SJCRH30 (cell line): ENCODE measurements at regions not wholly inside any gene's neighbourhood (a gene's known extent, or its start where the extent isn't known, plus 50 kb on each side); places are given as distances from the start of the nearest gene placed in this dataset.
"Not testable (repeated sequence)": the region's sequence is repeated elsewhere in the genome, so short reads cannot be mapped to it uniquely, and the experiment has no call there.

Source experiments
- DNase-seq, 2 experiments: peaks; one replicate each; pipeline ENCODE4 v3.0.0-alpha.2; 2015 to 2020
- H3K27ac ChIP-seq: fragments of 250-450 bp; sonication (Bioruptor Pico); 2 replicates; pipeline ENCODE4 v1.5.1; 2020; ENCODE audit warnings: mild to moderate bottlenecking, moderate library complexity
- H3K27me3 ChIP-seq: fragments of 250-450 bp; sonication (Bioruptor Pico); 2 replicates; pipeline ENCODE4 v1.5.1; 2020; ENCODE audit warnings: mild to moderate bottlenecking, moderate library complexity
- H3K36me3 ChIP-seq: fragments of 250-450 bp; sonication (Bioruptor Pico); 2 replicates; pipeline ENCODE4 v1.5.1; 2020; ENCODE audit warnings: mild to moderate bottlenecking, moderate library complexity
- H3K4me1 ChIP-seq: fragments of 250-450 bp; sonication (Bioruptor Pico); 2 replicates; pipeline ENCODE4 v1.5.1; 2020; ENCODE audit warnings: mild to moderate bottlenecking, moderate library complexity
- H3K4me3 ChIP-seq: fragments of 250-450 bp; sonication (Bioruptor Pico); 2 replicates; pipeline ENCODE4 v1.5.1; 2020; ENCODE audit warnings: mild to moderate bottlenecking, moderate library complexity
- H3K9me3 ChIP-seq: fragments of 250-450 bp; sonication (Bioruptor Pico); replicated peaks from 2 replicates; pipeline ENCODE4 v1.5.1; 2020; ENCODE audit warnings: mild to moderate bottlenecking, moderate library complexity

DNA sequence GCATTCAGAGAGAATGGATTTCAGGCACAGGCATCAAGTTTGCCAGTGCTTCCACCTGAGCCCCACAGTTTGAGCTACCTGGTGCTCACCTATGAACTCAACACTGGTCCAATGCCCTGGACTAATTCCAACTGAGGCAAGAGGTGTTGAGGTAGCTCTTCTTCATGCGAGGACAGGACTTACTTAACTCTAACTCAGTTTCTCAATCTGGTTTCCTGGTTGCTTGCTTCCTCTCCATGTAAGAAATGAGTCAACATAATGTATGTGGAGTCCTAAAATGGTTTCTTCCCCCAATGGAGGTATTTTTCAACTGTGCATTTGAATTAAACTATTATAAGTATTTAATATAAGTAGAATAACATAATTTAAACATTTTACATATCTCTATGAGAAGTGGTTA lies 523.6 kb upstream of the DAB2 start:
- Histone ChIP-seq H3K4me1 (no peaks in the 10 kb centered on the region), H3K27ac (no peak overlapping the region), H3K27me3 (no peaks in the 10 kb centered on the region), H3K9me3 (no peaks in the 10 kb centered on the region), H3K4me3 (no peak overlapping the region), H3K36me3 (no peaks in the 10 kb centered on the region)
- DNase-seq, result no peak

DNA sequence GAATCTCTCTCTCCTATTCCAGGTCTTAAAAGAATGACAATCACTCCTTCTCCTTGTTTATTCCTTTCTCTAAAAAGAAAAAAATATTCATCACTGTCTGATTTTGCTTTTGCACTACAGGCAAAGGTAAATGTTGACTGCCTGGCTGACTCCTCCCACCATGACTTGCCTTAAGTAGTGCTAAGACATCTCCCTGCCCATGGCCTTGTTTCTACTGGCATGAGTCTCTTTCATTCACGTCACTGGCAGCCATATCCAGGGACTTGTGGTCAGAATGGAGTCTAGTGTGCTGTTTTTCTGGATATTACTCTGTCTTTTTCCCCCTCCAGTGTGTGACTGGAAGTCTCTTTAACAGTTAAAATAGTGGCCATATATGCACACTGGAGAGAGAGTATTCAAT lies 522.9 kb upstream of the DAB2 start:
- no peaks in the 10 kb centered on the region for H3K4me1 ChIP-seq
- H3K4me3 ChIP-seq, result no peak overlapping the region
- H3K27me3 ChIP-seq, result no peaks in the 10 kb centered on the region
- DNase-seq, result no peak
- no peak overlapping the region for H3K27ac ChIP-seq
- no peaks in the 10 kb centered on the region for H3K9me3 ChIP-seq
- no peaks in the 10 kb centered on the region for H3K36me3 ChIP-seq

DNA sequence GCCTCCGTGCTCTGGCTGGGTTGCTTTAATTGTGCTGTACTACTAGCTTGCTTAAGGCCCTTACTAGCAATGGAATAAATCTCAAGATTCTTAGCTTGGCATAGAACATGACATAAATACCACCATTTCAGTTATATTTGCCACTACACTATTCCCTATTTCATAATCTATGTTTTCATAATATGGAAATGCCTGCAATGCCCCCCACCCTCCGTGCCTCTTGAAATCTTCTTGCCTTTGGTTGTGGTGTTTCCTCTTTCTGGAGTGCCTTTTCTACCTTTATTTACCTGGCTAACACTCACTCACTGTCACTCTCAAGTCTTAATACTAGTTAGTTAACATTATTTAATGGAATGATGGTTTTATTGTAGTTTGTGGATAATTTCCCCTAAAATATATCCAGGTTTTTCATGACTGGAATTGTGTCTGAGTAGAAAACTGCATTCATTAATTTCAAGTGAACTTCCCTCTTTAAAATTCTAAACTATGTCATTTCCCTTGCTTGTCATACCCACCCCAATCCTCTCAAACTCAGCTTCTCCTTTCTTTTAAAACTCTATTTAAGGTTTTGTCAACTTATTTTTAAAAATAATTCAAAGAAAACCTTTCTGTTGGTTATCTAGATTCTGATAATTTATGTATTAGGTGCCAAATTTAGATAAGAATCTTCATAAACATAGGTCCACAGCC lies 521.7 kb upstream of the DAB2 start:
- H3K27me3 ChIP-seq, result no peaks in the 10 kb centered on the region
- H3K9me3 ChIP-seq, result no peaks in the 10 kb centered on the region
- no peak for DNase-seq
- H3K27ac ChIP-seq, result no peak overlapping the region
- no peaks in the 10 kb centered on the region for H3K4me1 ChIP-seq
- no peaks in the 10 kb centered on the region for H3K36me3 ChIP-seq
- H3K4me3 ChIP-seq, result no peak overlapping the region

DNA sequence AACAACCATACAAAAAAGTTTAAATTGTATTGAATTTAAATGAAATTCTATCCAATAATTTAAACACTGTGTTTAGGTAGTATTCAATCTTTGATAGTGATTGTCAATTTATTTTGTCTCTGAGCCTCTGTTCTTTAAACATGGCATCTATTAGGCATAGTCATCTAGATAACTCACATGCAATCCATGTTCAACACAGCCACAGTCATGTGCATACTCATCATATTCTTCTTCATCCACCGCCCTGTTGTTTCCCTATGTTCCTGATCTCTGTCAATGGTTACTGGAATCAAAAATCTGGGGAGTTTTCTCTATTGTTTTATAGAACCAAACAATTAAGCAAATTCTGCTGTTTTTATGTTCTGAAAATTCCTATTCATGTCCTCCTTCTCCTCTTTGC lies 521.1 kb upstream of the DAB2 start:
- Histone ChIP-seq H3K27ac (no peak overlapping the region), H3K4me1 (no peaks in the 10 kb centered on the region), H3K27me3 (no peaks in the 10 kb centered on the region), H3K36me3 (no peaks in the 10 kb centered on the region), H3K9me3 (no peaks in the 10 kb centered on the region), H3K4me3 (no peak overlapping the region)
- DNase-seq, result no peak

- Histone ChIP-seq H3K4me3 (no peak overlapping the region), H3K4me1 (no peaks in the 10 kb centered on the region), H3K27ac (no peak overlapping the region), H3K27me3 (no peaks in the 10 kb centered on the region), H3K9me3 (no peaks in the 10 kb centered on the region), H3K36me3 (no peaks in the 10 kb centered on the region)
- DNase-seq, result no peak
These were observed 519.0 kb upstream of the DAB2 start for GRCh38 chr5:39943811-39944210.

- Histone ChIP-seq H3K27ac (no peak overlapping the region), H3K4me1 (no peaks in the 10 kb centered on the region), H3K4me3 (no peak overlapping the region), H3K36me3 (no peaks in the 10 kb centered on the region), H3K27me3 (no peaks in the 10 kb centered on the region), H3K9me3 (no peaks in the 10 kb centered on the region)
- no peak for DNase-seq
These were observed 517.8 kb upstream of the DAB2 start for GRCh38 chr5:39942606-39943005.

GRCh38 chr5:39941416-39941815 lies 516.6 kb upstream of the DAB2 start:
- no peak for DNase-seq
- Histone ChIP-seq H3K4me3 (no peak overlapping the region), H3K9me3 (no peaks in the 10 kb centered on the region), H3K27me3 (no peaks in the 10 kb centered on the region), H3K27ac (no peak overlapping the region), H3K36me3 (no peaks in the 10 kb centered on the region), H3K4me1 (no peaks in the 10 kb centered on the region)

DNA sequence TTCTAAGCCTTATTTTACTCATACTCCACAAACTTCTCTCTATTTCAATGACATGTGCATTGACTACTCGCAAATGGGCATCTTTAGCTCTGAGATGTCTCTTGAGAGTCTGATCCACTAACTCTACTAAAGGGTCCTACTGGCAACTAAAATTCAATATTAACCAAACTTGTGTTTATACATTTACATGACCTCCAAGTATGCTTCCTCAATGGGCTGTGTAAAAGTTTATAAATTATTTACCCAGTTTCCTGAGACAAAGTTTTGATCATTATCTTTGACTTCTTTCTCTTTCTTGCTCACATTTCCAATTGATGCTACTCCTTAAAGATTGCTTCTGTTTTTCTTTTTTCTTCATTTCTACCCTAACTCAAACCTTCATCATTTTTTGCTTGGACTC lies 510.1 kb upstream of the DAB2 start:
- H3K9me3 ChIP-seq, result no peaks in the 10 kb centered on the region
- H3K27ac ChIP-seq, result no peak overlapping the region
- H3K4me1 ChIP-seq, result no peaks in the 10 kb centered on the region
- H3K36me3 ChIP-seq, result no peaks in the 10 kb centered on the region; the same call in 1 of the 2 replicates
- DNase-seq, result no peak
- H3K4me3 ChIP-seq, result no peak overlapping the region
- H3K27me3 ChIP-seq, result no peaks in the 10 kb centered on the region; the same call in 1 of the 2 replicates

DNA sequence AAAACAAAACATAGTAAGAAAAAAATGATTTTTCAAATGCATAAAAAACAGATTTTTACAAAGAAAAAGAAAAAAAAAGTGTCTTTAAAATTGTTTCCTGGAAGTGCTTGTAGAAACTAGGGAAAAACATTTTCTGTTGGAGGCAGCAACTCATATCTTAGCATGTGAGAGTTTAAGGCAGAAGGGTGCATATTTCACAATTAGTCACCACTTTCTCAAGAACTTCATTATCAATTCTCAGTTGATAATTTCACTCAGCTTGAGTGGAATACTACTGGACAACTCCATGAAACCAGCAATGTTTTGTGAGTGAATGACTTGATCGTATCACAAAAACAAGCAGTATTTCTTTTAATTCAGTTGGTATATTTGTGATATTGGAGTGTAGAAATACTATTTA lies 508.3 kb upstream of the DAB2 start:
- Histone ChIP-seq H3K27me3 (no peaks in the 10 kb centered on the region; the same call in 1 of the 2 replicates), H3K27ac (no peak overlapping the region), H3K4me1 (no peaks in the 10 kb centered on the region), H3K4me3 (no peak overlapping the region), H3K9me3 (no peaks in the 10 kb centered on the region), H3K36me3 (no peaks in the 10 kb centered on the region; the same call in 1 of the 2 replicates)
- no peak for DNase-seq

DNA sequence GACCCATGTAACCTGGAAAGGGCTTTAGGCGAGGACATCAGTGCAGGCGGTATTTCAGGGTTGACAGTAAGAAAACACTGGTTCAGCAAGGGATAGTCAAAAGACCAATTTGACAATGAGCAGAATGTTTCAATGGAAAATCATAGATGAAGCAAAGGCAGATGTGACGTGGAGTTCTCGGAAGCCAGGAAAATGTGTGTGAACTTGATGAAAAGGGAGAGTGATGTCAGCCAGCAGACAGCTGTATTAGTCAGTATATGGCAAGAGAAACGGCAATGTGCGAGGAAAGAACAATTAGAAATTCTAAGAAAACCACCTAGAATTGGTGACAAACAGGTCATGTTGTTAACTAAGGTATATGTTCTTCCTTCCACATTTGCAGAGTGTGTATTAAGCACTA lies 503.9 kb upstream of the DAB2 start:
- DNase-seq, result no peak
- Histone ChIP-seq H3K27me3 (peaks cover 3% of the 10 kb centered on the region; the same call in 1 of the 2 replicates), H3K36me3 (no peaks in the 10 kb centered on the region; the same call in 1 of the 2 replicates), H3K4me1 (no peaks in the 10 kb centered on the region), H3K9me3 (no peaks in the 10 kb centered on the region; the same call in 1 of the 2 replicates), H3K4me3 (no peak overlapping the region), H3K27ac (no peak overlapping the region)

DNA sequence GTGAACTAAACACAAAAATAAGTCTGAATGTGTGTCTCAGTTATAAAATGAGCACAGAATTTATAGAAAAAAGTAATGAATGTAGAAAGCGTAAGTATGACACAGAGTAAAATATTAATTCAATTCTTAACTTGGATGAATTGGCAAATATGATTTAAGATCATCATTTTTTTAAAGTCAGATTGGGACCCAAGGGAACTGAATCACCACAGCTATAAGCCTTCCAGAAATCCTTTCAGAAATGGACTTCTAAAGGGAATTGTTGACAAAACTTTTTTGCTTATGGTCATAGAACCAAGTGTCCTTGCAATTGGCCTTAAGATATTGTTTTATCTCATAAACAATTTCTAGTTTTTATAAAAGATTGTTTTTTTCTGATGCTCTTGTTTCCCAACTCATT lies 495.1 kb upstream of the DAB2 start:
- H3K4me1 ChIP-seq, result no peaks in the 10 kb centered on the region
- DNase-seq, result no peak
- no peaks in the 10 kb centered on the region; the same call in 1 of the 2 replicates for H3K9me3 ChIP-seq
- no peak overlapping the region for H3K4me3 ChIP-seq
- H3K36me3 ChIP-seq, result no peaks in the 10 kb centered on the region
- H3K27ac ChIP-seq, result no peak overlapping the region
- peaks cover 3% of the 10 kb centered on the region; the same call in 1 of the 2 replicates for H3K27me3 ChIP-seq

GRCh38 chr5:39912906-39913305 lies 488.1 kb upstream of the DAB2 start:
- H3K4me1 ChIP-seq, result no peaks in the 10 kb centered on the region
- H3K4me3 ChIP-seq, result no peak overlapping the region
- 0 out of 2 replicates have a peak, but pooled peaks cover 6% of the 10 kb centered on the region for H3K27me3 ChIP-seq
- H3K27ac ChIP-seq, result no peak overlapping the region
- DNase-seq, result no peak
- 0 out of 2 replicates have a peak, but pooled peaks cover 2% of the 10 kb centered on the region for H3K36me3 ChIP-seq
- no peaks in the 10 kb centered on the region for H3K9me3 ChIP-seq

GRCh38 chr5:39907267-39907951 lies 482.6 kb upstream of the DAB2 start:
- not testable (repeated sequence) for H3K27me3 ChIP-seq, H3K9me3 ChIP-seq, DNase-seq, H3K27ac ChIP-seq, H3K4me1 ChIP-seq, H3K4me3 ChIP-seq, H3K36me3 ChIP-seq

GRCh38 chr5:39906146-39906545 lies 481.4 kb upstream of the DAB2 start:
- H3K27ac ChIP-seq, result no peak overlapping the region
- DNase-seq, result peak in 1 of 2 experiments; percentile 27
- no peaks in the 10 kb centered on the region for H3K36me3 ChIP-seq
- no peaks in the 10 kb centered on the region for H3K9me3 ChIP-seq
- no peaks in the 10 kb centered on the region for H3K27me3 ChIP-seq
- H3K4me1 ChIP-seq, result peaks cover 3% of the 10 kb centered on the region; the same call in 1 of the 2 replicates
- H3K4me3 ChIP-seq, result no peak overlapping the region

- DNase-seq, result no peak
- no peaks in the 10 kb centered on the region for H3K27me3 ChIP-seq
These were observed 480.6 kb upstream of the DAB2 start for GRCh38 chr5:39905356-39905755.

More at GRCh38 chr5:39905356-39905755, 480.6 kb upstream of the DAB2 start:
- Histone ChIP-seq H3K36me3 (no peaks in the 10 kb centered on the region), H3K4me1 (peaks cover 3% of the 10 kb centered on the region; the same call in 1 of the 2 replicates), H3K9me3 (no peaks in the 10 kb centered on the region), H3K4me3 (no peak overlapping the region), H3K27ac (no peak overlapping the region)
